GM12878 (cell line): ENCODE measurements at regions not wholly inside any gene's neighbourhood (a gene's known extent, or its start where the extent isn't known, plus 50 kb on each side); places are given as distances from the start of the nearest gene placed in this dataset.

ENCODE experiments used
- ATAC-seq: fragments of 200-7000 bp; cut with Tn5 transposase; 3 replicates; pipeline ENCODE4 v1.9.1; 2020; ENCODE audit warnings: mild to moderate bottlenecking, moderate library complexity
- BruUV-seq: library from RNA; stranded (reverse); fragments of 400-500 nt; replicated peaks from 2 replicates; lab custom pipeline; 2021; lab: Mats Ljungman, UMichigan
- CTCF ChIA-PET: fragments of 300-600 bp; sonication (Branson Sonifier 250); formaldehyde crosslinking; extraction: SDS; loops from one replicate; lab custom pipeline; 2021; ENCODE audit warnings: inconsistent platforms; lab: Yijun Ruan, JAX
- POLR2A ChIA-PET: fragments of 350-600 bp; formaldehyde crosslinking; extraction: SDS; loops from one replicate; lab custom pipeline; 2021; ENCODE audit warnings: inconsistent platforms; lab: Charles Lee
- RAD21 ChIA-PET: fragments of 300-600 bp; sonication (Branson Sonifier 250); formaldehyde crosslinking; loops from one replicate; lab custom pipeline; 2023; ENCODE audit warnings: antibody characterized with exemption; ENCODE audit not compliant: unreplicated experiment; lab: Charles Lee
- SMC1A ChIA-PET: fragments of 300-600 bp; sonication (Branson Sonifier 250); formaldehyde crosslinking; loops from one replicate; lab custom pipeline; 2023; ENCODE audit not compliant: unreplicated experiment, uncharacterized antibody; lab: Charles Lee
- DNase-seq: peaks from one replicate; pipeline ENCODE4 v3.0.0-alpha.2; 2011; ENCODE audit warnings: low read depth, low spot score
- FAIRE-seq: peaks from 3 replicates; lab custom pipeline; 2011; peaks lifted over from hg19 to GRCh38; lab: Jason Lieb, UNC
- H2AFZ ChIP-seq: 2 replicates; pipeline ENCODE4 v1.6.0; 2011; ENCODE audit warnings: low read depth, low read length, control low read depth; ENCODE audit not compliant: control insufficient read depth
- H3K27ac ChIP-seq: 2 replicates; pipeline ENCODE4 v1.5.1; 2011; ENCODE audit warnings: control low read depth; ENCODE audit not compliant: control insufficient read depth, insufficient read depth
- H3K27me3 ChIP-seq, 2 experiments: replicated peaks in 1 of 2; 2 replicates each; pipeline versions ENCODE4 v1.6.0 to v1.6.1; 2011; ENCODE audit warnings: low read length in 1 of 2; ENCODE audit not compliant: control insufficient read depth in 2 of 2, insufficient read depth in 2 of 2
- H3K36me3 ChIP-seq, 2 experiments: 2 replicates each; pipeline ENCODE4 v1.5.1; 2011; ENCODE audit warnings: low read length in 1 of 2; ENCODE audit not compliant: control insufficient read depth in 2 of 2, insufficient read depth in 2 of 2
- H3K4me1 ChIP-seq: 2 replicates; pipeline ENCODE4 v1.6.1; 2011; ENCODE audit warnings: mild to moderate bottlenecking, low read length, moderate library complexity, mixed read lengths; ENCODE audit not compliant: control insufficient read depth, insufficient read depth
- H3K4me2 ChIP-seq: 2 replicates; pipeline ENCODE4 v1.6.0; 2011; ENCODE audit warnings: control low read depth; ENCODE audit not compliant: control insufficient read depth, insufficient read depth
- H3K4me3 ChIP-seq: fragments of 200-600 bp; sonication (generic); 2 replicates; pipeline ENCODE4 v1.5.1; 2016
- H3K79me2 ChIP-seq: 2 replicates; pipeline ENCODE4 v1.6.0; 2011; ENCODE audit warnings: low read length; ENCODE audit not compliant: control insufficient read depth, insufficient read depth
- H3K9ac ChIP-seq: 2 replicates; pipeline ENCODE4 v1.8.0; 2011; ENCODE audit warnings: low read length, control low read depth, mixed read lengths; ENCODE audit not compliant: control insufficient read depth, insufficient read depth
- H3K9me3 ChIP-seq: replicated peaks from 3 replicates; pipeline ENCODE4 v1.5.1; 2011; ENCODE audit warnings: mild to moderate bottlenecking, low read length; ENCODE audit not compliant: control insufficient read depth, insufficient read depth
- H4K20me1 ChIP-seq: 2 replicates; pipeline ENCODE4 v1.6.0; 2011; ENCODE audit not compliant: control insufficient read depth, insufficient read depth
- BCL11A ChIP-seq: IDR thresholded peaks from 2 replicates; pipeline ENCODE4 v1.6.1; 2011; ENCODE audit warnings: low read depth, low read length
- BCLAF1 ChIP-seq: fragments of 450-650 bp; IDR thresholded peaks from 2 replicates; pipeline ENCODE4 v1.6.1; 2017; ENCODE audit warnings: antibody characterized with exemption, mild to moderate bottlenecking, moderate library complexity
- BHLHE40 ChIP-seq, 2 experiments: fragments of 450-650 bp in 1 of 2; IDR thresholded peaks; 2 replicates each; pipeline ENCODE4 v1.6.1; 2011 to 2017; ENCODE audit warnings: low read depth in 2 of 2, borderline replicate concordance in 1 of 2, improper control_type of control experiment in 1 of 2, low read length in 1 of 2, mild to moderate bottlenecking in 1 of 2
- BRCA1 ChIP-seq: IDR thresholded peaks from 2 replicates; pipeline ENCODE4 v1.6.1; 2011; ENCODE audit warnings: low read depth, low read length, improper control_type of control experiment
- CBX5 ChIP-seq: sonication (generic); IDR thresholded peaks from 2 replicates; pipeline ENCODE4 v1.6.1; 2016; ENCODE audit warnings: low read depth, moderate library complexity, mild to moderate bottlenecking, inconsistent platforms
- CEBPB ChIP-seq, 2 experiments: fragments of 150-350 bp in 1 of 2; IDR thresholded peaks; 2 replicates each; pipeline ENCODE4 v1.6.1; 2012 to 2014; ENCODE audit warnings: low read depth in 2 of 2, low read length in 2 of 2, borderline replicate concordance in 1 of 2, inconsistent platforms in 1 of 2
- CHD2 ChIP-seq: IDR thresholded peaks from 2 replicates; pipeline ENCODE4 v1.6.1; 2011; ENCODE audit warnings: low read depth, low read length, improper control_type of control experiment, borderline replicate concordance
- HDAC6 ChIP-seq: fragments of 200-600 bp; sonication (generic); IDR thresholded peaks from one replicate; pipeline ENCODE4 v1.8.0; 2017; ENCODE audit warnings: antibody characterized with exemption; ENCODE audit not compliant: unreplicated experiment
- MXI1 ChIP-seq: fragments of 150-350 bp; IDR thresholded peaks from 2 replicates; pipeline ENCODE4 v1.6.1; 2011; ENCODE audit warnings: low read depth, mild to moderate bottlenecking, inconsistent platforms, low read length, improper control_type of control experiment
- MYC ChIP-seq: IDR thresholded peaks from 2 replicates; pipeline ENCODE4 v1.6.1; 2011; ENCODE audit warnings: mild to moderate bottlenecking, low read length, moderate library complexity, inconsistent platforms; ENCODE audit not compliant: insufficient read depth, insufficient replicate concordance, insufficient read length, severe bottlenecking
- NFIC ChIP-seq: IDR thresholded peaks from 2 replicates; pipeline ENCODE4 v1.6.1; 2012; ENCODE audit warnings: low read depth, mild to moderate bottlenecking, inconsistent platforms, low read length, moderate library complexity
- PAX8 ChIP-seq: fragments of 450-650 bp; IDR thresholded peaks from 2 replicates; pipeline ENCODE4 v1.6.1; 2017; ENCODE audit warnings: mild to moderate bottlenecking, moderate library complexity
- PRDM15 ChIP-seq: fragments of 450-650 bp; formaldehyde crosslinking; IDR thresholded peaks from 2 replicates; pipeline ENCODE4 v1.4.0; 2020; ENCODE audit warnings: mild to moderate bottlenecking, moderate library complexity
- RBBP5 ChIP-seq: fragments of 200-600 bp; sonication (generic); conservative IDR thresholded peaks from 2 replicates; pipeline ENCODE4 v1.6.1; 2016
- SIX5 ChIP-seq: IDR thresholded peaks from 2 replicates; pipeline ENCODE4 v1.6.1; 2011; ENCODE audit warnings: mild to moderate bottlenecking, low read depth, low read length, moderate library complexity; ENCODE audit not compliant: severe bottlenecking
- SMARCA5 ChIP-seq: fragments of 450-650 bp; IDR thresholded peaks from 2 replicates; pipeline ENCODE4 v1.6.1; 2017; ENCODE audit warnings: mild to moderate bottlenecking
- TCF12 ChIP-seq: IDR thresholded peaks from 2 replicates; pipeline ENCODE4 v1.6.1; 2011; ENCODE audit warnings: low read depth, mild to moderate bottlenecking, low read length
- ZNF384 ChIP-seq: IDR thresholded peaks from 2 replicates; pipeline ENCODE4 v1.6.1; 2012; ENCODE audit warnings: low read depth, mild to moderate bottlenecking, low read length, improper control_type of control experiment, borderline replicate concordance
- ZZZ3 ChIP-seq: IDR thresholded peaks from 2 replicates; pipeline ENCODE4 v1.6.1; 2011; ENCODE audit warnings: low read depth; ENCODE audit not compliant: control insufficient read depth, insufficient read length
- WGBS: methylation state at CpG from one replicate; pipeline ENCODE4 v1.1.6; 2016; ENCODE audit warnings: low lambda C conversion rate; ENCODE audit not compliant: insufficient replicate concordance, insufficient coverage; ENCODE audit errors: missing lambda C conversion rate; 5-methylcytosine and 5-hydroxymethylcytosine counted together
- in situ Hi-C: fragments of 300-500 bp; cut with MboI; formaldehyde crosslinking; loops from 9 replicates; pipeline ENCODE4 v1.14.3; 2018; ENCODE audit warnings: mixed read lengths
- intact Hi-C: fragments of 100-400 bp; cut with micrococcal nuclease; formaldehyde crosslinking; loops from one replicate; pipeline ENCODE4 v1.14.2; 2022; ENCODE audit not compliant: unreplicated experiment

GRCh38 chr10:91124016-91124415 lies 96.4 kb upstream of the PCGF5 start:
- no peak overlapping the region for H3K4me3 ChIP-seq
- no peaks in the 10 kb centered on the region for H3K79me2 ChIP-seq
- H3K9me3 ChIP-seq: no peaks in the 10 kb centered on the region
- no peaks in the 10 kb centered on the region for H3K4me1 ChIP-seq
- DNase-seq (no peak), ATAC-seq (no peak), FAIRE-seq (no peak)
- no peaks in the 10 kb centered on the region for H3K27me3 ChIP-seq
- no TSS peak for BruUV-seq
- H2AFZ ChIP-seq: no peak overlapping the region
- ChIA-PET SMC1A (interaction anchor here (1.1 to 2.3 kb wide), 4 partner anchors 10 to 127 kb away, joined by 3 to 8 read pairs (median 6); no protein-coding TSS in a partner anchor), CTCF (interaction anchor here (1.7 to 2.0 kb wide), 2 partner anchors 11 to 212 kb away, joined by 4 to 5 read pairs; no protein-coding TSS in a partner anchor), POLR2A (interaction anchor here (0.6 kb wide), 1 partner anchor 550 kb away, joined by 3 read pairs; no protein-coding TSS in a partner anchor), RAD21 (no interaction called here)
- intact Hi-C loops: no loop called here
- no peaks in the 10 kb centered on the region for H3K36me3 ChIP-seq
- in situ Hi-C loops: no loop called here
- WGBS: 0% methylated on average over 2 of the region's 2 CpGs
- no peak overlapping the region for H3K4me2 ChIP-seq
- no peak overlapping the region for H3K9ac ChIP-seq
- H3K27ac ChIP-seq: no peak overlapping the region
- H4K20me1 ChIP-seq: no peaks in the 10 kb centered on the region
- TF ChIP-seq BHLHE40 (IDR thresholded peaks at IDR 0.05; ENCODE audit: borderline replicate concordance in 1 of 2, low read depth in 2 of 2, low read length in 1 of 2) (no peak), BCLAF1 (no peak), CEBPB (IDR thresholded peaks at IDR 0.05; ENCODE audit: borderline replicate concordance in 1 of 2, low read depth in 2 of 2, low read length in 2 of 2) (no peak), CBX5 (no peak), RBBP5 (no peak), MYC (no peak), NFIC (no peak), CHD2 (no peak), SMARCA5 (no peak), SIX5 (no peak), MXI1 (no peak), PRDM15 (CRISPR knock-in tag) (no peak), ZNF384 (no peak), HDAC6 (no peak), TCF12 (no peak), ZZZ3 (no peak), PAX8 (no peak), BRCA1 (no peak), BCL11A (no peak)
